OCI-LY1 (cell line): ENCODE measurements at regions not wholly inside any gene's neighbourhood (a gene's known extent, or its start where the extent isn't known, plus 50 kb on each side); places are given as distances from the start of the nearest gene placed in this dataset.

Experiments
- CTCF ChIP-seq: fragments of 200-600 bp; sonication (generic), shearing (Covaris generic); IDR thresholded peaks from 2 replicates; pipeline ENCODE4 v1.5.1; 2017; ENCODE audit warnings: mild to moderate bottlenecking, antibody characterized with exemption, low read length, moderate library complexity, mixed read lengths
- EZH2 ChIP-seq: fragments of 200-600 bp; sonication (generic), shearing (Covaris generic); IDR thresholded peaks from 2 replicates; pipeline ENCODE4 v1.8.0; 2017; ENCODE audit warnings: borderline replicate concordance, mixed run types, mild to moderate bottlenecking, antibody characterized with exemption, low read length, moderate library complexity, mixed read lengths

GRCh38 chr5:61630908-61631307, 298.9 kb downstream of the ZSWIM6 start:
- no peak for TF ChIP-seq CTCF
- TF ChIP-seq EZH2, result no peak
